ENCODE measurements at regions not wholly inside any gene's neighbourhood (a gene's known extent, or its start where the extent isn't known, plus 50 kb on each side); places are given as distances from the start of the nearest gene placed in this dataset.

GRCh38 chr2:175430236-175430635 lies 248.7 kb upstream of the ATP5MC3 start:
- no peak for TF ChIP-seq GATA2 (IDR thresholded peaks at IDR 0.05; ENCODE audit: low read depth, low read length)
- TF ChIP-seq GATA3 (IDR thresholded peaks at IDR 0.05; ENCODE audit: low read depth, low read length), result no peak

Measured in SH-SY5Y (cell line).